ENCODE measurements at regions not wholly inside any gene's neighbourhood (a gene's known extent, or its start where the extent isn't known, plus 50 kb on each side); places are given as distances from the start of the nearest gene placed in this dataset.
"Not testable (repeated sequence)": the region's sequence is repeated elsewhere in the genome, so short reads cannot be mapped to it uniquely, and the experiment has no call there.

DNA sequence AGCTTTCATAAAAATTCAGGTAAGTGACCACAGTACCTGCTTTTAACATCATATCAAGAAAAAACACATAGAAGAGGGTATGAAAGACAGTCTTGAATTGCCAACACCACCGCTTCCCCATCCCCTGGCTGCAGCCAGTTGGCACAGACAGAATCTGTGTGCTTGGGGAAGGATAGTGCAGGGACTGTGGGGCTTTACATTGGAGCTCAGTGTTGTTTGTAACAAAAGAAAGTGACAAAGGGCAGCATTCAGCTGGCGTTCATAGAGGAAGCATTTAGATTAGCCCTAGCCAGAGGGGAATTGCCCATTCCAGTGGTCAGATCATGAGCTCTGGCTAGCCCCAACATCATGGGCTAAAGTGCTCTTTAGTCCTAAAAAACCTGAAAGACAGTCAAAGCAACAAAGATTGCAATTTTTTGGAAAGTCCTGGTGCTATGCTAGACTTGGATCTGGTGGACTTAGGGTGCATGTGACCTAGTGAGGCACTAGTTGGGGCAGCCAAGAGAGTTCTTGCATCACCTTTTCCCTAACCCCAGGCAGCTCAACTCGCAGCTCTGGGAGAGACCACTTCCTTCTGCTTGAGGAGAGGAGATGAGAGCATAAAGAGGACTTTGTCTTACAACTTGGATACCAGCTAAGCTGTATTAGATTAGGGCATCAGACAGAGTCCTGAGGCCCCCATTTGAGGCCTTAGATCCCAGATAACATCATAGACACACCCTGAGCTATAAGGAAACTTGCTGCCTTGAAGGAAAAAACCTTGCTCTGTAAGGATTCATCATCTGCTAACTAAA lies 1602.4 kb upstream of the ADGRL3 start:
- DNase-seq (ENCODE audit: low spot score): no peak

DNA sequence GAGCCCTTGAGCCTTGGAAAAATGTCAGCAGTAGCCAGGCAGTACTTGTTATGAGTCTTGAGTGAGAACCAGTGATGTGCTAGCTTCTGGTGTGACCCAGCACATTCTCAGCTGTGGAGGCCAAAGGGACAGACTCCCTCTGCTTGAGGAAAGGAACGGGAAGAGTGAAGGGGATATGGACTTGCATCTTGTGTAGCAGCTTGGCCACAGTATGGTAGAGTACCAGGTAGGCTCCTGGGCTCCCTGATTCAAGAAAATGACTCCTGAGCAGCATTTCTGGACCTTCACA lies 1601.9 kb upstream of the ADGRL3 start:
- DNase-seq (ENCODE audit: low spot score): no peak

DNA sequence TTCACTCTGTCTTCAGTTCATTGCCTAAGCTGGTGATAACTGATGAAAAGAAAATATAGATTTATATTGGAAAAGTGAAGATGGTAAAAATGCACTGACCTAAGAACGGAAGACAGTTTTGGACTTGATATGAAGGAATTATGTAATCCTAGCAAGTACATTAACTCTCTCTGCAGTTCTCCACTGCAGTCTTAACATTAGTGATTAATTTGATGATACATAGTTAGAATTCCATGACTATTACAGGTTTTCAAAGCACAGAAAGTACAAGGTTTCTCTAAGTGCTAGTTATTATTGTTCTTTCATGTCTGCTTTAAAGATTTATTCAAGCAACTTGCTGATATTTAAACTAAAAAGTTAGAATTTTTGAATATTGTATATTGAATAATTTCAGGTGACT lies 1591.7 kb upstream of the ADGRL3 start:
- DNase-seq (ENCODE audit: low spot score): no peak

DNA sequence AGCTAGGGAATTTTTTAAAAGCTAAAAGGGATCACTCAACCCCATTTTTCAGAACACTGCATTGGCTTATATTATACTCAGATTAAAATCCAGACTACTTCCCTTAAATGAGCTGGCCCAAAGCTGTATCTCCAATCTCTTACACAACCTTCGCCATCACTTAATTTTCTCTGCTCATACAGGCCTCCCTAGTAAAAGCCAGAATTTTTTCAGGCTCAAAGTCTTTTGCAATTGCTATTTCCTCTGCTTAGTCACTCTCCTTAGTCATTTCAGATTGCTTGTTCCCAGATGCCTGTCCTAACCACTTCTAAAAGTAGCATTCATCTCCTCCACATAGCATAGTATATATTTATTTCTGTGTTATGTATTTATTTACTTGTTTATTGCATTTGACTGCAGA lies 1587.9 kb upstream of the ADGRL3 start:
- no peak for DNase-seq (ENCODE audit: low spot score)

DNA sequence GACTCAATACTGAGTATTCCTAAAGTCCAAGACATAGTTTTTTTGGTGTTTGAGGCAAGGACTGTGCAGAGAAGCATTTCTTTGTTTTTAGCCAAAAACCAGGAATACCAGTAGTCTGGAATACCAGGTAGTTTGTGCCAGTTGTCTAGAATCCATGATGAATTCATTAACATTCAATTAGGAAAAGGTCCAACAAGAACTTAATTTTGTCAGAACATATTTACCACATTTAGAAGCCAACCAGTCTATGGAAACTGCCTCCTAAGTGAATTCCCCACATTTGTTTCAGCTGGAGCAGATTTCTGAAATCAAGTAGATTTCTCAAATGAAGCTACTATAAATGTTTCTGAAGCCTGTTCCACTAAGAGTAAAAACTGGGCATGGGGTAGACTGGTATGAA lies 1584.8 kb upstream of the ADGRL3 start:
- DNase-seq (ENCODE audit: low spot score): no peak

DNA sequence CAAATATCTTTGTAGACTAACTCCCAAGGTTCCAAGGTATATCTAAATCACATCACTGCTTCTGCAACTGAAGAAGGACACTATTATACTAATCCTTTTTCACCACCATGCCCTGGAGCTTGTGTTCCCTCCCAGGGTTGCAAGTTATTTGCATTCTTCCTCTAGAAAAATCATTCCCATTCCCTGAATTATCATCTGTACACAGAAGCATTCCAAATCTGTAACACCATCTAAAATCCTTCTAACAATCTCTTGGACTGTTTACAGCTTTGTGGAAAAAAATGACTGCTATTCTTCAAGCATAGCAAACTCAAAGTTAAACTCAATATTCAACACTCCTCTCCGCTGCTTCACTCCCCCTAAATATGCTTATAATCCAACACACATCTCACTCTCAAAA lies 1570.8 kb upstream of the ADGRL3 start:
- peak; percentile 30 for DNase-seq (ENCODE audit: low spot score)

DNA sequence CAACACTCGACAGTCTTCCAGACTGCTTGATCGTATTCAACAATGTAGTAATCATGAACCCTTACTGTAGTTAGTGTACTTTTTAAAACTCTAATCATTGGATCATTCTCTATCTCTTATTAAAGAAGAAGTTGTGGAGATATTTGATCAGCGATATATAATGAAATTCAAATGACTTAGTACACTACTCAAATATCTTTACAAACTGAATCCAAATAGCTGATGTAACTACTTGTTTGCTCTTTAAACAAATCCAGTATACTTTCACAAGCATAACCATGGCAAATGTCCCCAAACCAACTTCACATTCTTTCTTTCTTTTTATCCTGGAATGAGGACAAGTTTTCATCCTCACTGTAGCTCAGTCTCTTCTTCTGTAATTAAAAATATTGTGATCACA lies 1569.9 kb upstream of the ADGRL3 start:
- no peak for DNase-seq (ENCODE audit: low spot score)

DNA sequence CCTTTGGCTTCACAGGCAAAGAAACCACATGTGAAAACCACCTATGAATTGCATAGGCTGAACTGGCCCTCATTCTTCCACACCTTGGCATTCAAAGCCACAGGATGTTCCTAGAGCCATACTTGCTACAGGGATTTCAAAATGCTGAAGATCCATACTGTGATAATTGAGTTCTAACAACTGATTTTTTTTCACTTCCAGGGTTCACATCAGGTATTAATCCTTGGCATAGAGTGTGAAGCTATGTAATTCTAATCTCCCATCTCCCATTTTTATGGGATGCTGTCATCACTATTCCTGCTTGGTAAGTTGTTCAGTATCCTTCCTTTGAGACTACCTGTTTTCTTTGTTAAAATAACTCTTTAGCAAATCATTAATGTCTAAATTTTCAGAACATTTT lies 1569.2 kb upstream of the ADGRL3 start:
- DNase-seq (ENCODE audit: low spot score): no peak

DNA sequence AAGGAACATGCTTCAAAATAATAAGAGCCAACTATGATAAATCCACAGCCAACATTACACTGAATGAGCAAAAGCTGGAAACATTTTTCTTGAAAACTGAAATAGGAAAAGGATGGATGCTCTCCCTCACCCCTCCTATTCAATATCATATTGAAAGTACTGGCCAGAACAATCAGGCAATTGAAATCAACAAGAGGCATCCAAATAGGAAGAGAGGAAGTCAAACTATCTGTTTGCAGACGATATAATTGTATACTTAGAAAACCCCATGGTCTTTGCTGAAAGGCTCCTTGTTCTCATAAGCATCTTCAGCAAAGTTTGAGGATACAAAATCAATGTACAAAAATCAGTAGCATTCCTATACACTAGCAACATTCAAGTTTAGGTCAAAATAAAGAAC lies 1562.5 kb upstream of the ADGRL3 start:
- no peak for DNase-seq (ENCODE audit: low spot score)

DNA sequence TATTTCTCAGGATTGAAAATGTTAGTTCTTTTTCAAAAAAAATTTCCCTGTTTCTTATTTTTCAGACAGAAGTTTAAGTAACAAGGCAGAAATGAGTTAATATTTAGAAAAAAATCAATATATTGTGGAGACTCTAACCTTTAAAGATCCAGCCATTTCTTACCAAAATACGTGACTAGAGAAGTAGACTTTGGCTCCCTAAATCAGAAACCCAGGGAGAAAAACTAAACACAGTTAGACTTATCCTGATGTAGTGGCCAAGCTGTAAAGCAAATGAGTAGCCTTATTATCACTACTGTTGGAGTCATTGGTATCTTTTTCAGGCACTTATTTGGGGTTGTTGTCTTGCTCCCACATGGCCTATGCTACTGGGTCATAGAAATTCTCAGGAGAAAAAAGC lies 1556.4 kb upstream of the ADGRL3 start:
- DNase-seq (ENCODE audit: low spot score): no peak

DNA sequence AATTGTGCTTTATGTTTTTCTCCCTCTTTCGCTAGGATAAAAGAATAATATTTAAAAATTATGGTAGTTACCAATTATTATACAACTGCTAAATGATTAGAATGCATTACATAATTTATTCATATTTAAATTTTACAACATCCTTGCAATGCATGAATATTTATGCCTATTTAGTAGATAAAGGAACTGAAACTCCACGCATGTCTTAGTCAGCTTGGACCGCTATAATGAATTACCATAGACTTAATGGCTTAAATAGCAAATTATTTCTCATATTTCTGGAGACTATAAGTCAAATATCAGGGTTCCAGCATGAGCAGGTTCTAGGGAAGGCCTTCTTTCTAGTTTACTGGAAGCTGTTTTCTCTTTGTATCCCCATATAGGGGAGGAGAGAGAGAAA lies 1555.4 kb upstream of the ADGRL3 start:
- DNase-seq (ENCODE audit: low spot score): no peak

DNA sequence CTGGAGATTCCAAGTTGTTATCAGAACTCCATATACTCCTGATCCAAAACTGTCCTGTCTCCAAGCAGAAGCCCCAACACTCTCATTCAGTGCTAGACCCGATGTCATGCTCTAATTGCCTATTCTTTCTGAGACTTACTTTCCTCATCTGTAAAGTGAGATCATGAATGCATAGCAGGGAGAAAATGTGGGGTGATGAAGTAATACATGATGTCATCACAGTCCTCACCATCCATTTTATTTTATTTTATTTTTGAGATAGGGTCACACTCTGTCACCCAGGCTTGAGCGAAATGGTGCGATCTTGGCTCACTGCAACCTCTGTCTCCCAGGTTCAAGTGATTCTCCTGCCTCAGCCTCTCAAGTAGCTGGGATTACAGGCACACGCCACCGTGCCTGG lies 1554.0 kb upstream of the ADGRL3 start:
- no peak for DNase-seq (ENCODE audit: low spot score)

DNA sequence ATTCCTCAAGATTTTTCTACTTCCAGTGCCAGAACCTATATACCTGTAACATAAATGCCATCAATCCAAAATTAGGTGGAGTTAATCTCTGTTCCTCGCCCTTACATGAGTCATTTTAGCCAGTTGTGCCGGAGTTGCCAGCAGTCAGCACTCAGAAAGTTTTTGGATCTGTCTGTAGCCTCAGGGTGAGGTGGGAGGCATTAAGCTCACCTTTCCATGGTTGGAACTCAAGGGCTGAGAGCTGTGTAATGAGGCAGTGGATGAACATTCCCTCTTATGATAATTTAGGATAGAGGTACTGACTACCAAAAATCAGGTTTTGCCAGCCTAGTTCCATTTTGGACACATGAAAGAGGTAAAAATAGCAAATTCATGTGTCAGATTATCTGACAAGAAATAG lies 1553.1 kb upstream of the ADGRL3 start:
- no peak for DNase-seq (ENCODE audit: low spot score)

DNA sequence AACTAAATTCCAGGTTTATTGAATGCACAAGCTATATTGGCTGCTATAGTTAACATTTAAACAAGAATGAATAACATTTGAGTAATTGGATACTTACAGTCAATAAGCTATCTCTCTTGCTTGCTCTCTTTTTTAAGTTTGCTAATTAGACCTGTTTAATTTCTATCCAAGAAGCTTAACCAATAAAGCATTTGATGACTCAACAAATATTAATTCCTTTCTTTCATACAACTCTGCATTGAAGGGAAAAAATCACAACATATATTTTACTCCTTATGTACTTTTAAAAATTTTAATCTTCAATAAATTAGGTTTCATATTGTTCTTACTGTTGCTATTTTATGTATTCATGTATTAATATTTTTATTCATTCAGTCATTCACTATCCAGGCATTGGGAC lies 1552.6 kb upstream of the ADGRL3 start:
- no peak for DNase-seq (ENCODE audit: low spot score)

DNA sequence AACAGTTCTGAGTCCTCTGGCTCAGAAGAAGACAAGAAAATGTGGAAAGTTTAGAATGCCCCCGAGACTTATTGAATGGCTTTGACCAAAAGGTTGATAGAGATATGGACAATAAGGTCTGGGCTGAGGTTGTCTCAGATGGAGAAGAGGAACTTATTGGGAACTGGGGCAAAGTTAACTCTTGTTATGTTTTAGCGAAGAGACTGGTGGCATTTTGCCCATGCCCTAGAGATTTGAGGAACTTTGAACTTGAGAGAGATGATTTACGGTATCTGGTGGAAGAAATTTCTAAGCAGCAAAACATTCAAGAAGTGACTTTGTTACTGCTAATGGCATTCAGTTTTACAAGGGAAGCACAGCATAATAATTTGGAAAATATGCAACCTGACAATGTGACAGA lies 1549.3 kb upstream of the ADGRL3 start:
- no peak for DNase-seq (ENCODE audit: low spot score)

DNA sequence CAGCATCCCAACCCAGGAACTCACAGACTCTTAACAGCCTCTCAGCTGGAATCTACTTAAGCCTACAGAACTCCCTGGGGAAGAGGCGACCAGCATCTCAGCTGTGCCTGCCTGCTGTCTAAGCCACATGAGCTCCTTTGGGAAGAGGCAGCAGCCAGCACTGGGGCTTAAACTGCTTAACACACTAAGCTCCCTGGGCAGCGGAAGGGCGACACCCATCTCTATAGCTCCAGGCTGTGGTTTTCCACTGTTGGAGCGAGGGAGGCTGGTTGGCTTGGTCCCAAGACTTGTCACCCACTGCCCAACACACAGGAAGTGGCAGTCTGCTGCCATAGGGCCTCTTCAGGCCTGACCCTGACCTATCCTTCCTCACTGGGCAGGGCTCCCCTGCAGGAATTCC lies 1544.1 kb upstream of the ADGRL3 start:
- DNase-seq (ENCODE audit: low spot score): peak; percentile 26

DNA sequence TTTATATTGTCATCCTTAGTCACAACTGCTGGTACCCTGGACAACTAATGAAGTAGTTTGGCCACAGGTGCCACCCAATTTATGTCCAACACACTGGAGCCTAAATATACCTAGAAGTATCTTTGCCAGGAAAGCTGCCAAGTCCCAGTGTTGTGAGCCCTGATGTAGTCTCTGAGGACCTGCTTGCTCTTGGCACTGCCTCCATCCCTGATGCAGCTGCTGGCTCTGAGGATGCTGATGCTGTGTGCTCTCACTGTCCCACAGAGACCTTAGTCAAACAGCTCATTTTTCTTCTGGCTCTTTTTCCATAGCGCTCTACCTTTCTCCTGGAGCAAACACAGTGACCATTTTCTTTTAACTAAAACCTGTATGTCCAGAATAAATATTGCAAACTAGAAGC lies 1535.4 kb upstream of the ADGRL3 start:
- DNase-seq (ENCODE audit: low spot score): no peak

DNA sequence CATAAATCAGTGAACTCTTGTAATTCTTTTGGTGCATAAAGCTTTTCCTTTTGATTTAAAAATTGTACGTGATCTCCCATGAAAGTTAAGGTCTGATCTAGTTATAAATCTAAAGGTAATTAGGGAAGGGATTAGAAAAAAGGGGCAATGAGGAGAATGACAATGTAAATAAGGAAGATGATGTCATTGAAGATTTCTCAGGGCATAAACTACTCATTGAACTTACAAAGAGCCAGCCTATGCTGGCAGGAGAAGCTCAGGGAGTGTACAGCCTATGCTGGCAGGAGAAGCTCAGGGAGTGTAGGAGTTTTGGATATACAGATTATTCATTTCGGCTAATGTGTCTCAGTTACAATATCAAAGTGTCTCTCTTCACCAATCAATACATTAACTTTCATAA lies 1533.5 kb upstream of the ADGRL3 start:
- DNase-seq (ENCODE audit: low spot score): no peak

DNA sequence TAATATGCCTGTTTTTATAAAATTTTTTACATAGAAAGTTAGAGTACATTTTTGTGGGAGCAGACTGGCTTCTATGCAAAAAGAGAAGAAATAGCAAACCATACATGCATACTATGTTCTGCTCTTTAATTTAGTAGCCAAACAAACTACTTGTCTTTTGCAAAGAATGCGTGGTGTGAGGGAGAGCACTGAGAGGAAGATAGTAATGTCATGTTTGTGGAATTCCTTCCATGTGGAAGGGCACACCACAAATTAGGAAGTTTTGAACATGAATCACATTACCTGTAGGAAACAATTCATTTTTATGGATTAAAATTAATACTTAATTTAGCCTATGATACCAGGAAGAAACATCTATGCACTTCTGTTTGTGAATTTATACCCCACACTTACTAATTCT lies 1529.1 kb upstream of the ADGRL3 start:
- DNase-seq (ENCODE audit: low spot score): no peak

DNA sequence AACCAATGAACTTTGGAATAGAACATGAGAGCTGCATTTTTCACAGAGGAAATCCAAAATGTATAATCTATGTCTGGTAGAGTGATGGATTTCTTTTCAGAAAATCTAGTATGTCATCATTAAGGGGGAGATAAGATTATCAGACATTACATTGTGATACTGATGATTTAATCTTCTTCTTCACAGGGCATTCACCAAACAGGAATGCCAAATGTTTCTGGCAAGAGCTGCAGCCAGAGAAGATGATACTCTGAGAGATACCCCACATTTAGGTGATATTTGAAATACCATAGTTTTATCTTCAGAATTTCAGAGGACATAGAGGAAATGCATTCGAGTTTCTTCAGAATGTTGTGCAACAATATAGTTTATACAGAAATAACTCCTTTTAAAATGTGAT lies 1523.7 kb upstream of the ADGRL3 start:
- no peak for DNase-seq (ENCODE audit: low spot score)

DNA sequence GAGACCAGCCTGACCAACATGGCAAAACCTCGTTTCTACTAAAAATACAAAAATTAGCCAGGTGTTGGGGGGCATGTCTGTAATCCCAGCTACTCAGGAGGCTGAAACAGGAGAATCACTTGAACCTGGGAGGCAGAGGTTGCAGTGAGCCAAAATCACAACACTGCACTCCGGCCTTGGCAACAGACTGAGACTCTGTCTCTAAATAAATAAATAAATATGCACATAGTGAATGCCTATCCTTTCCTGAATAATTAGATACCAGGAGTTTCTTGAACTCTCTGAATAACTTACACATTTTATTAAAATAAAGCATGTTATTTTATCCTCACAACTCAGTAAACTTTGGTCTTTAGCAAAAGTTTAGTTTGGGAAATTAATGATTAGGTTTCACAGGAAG lies 1523.1 kb upstream of the ADGRL3 start:
- not testable (repeated sequence) for DNase-seq (ENCODE audit: low spot score)

DNA sequence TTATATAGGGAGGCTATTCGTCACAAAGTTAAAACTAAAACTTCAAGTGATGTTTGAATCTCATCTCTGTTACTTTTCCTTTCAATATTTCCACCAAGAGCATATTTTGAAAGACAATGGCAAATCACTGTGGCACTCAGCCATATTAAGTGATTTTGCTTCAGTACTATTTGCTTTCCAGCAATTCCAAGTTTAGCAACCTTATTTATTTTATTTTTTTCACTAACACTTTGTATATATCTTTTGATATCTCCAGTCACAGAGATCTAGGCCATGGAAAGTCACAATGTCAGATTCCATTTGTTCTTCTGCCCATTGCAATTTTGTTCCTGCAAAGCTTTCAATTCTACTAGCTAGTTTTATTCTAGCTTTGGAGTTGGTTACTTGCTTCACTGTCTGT lies 1514.5 kb upstream of the ADGRL3 start:
- DNase-seq (ENCODE audit: low spot score): no peak

DNA sequence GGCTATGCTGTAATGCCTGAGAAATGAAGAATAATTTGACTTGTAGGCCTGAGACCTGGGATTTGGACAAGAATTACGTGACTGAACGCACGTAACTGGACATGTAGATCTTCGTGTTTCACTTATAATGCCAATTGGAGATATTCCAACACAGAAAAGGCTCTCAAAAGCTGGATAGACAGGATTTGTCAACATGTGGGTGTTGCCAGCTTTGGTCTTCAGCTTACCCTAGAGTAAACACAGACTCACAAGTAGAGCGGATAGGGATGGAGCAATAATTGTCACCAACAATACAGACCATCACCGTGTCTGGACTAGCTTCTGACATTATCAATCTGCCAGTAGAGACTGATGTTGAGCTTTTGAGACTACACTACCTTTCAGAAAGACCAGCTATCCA lies 1511.0 kb upstream of the ADGRL3 start:
- DNase-seq (ENCODE audit: low spot score): no peak

DNA sequence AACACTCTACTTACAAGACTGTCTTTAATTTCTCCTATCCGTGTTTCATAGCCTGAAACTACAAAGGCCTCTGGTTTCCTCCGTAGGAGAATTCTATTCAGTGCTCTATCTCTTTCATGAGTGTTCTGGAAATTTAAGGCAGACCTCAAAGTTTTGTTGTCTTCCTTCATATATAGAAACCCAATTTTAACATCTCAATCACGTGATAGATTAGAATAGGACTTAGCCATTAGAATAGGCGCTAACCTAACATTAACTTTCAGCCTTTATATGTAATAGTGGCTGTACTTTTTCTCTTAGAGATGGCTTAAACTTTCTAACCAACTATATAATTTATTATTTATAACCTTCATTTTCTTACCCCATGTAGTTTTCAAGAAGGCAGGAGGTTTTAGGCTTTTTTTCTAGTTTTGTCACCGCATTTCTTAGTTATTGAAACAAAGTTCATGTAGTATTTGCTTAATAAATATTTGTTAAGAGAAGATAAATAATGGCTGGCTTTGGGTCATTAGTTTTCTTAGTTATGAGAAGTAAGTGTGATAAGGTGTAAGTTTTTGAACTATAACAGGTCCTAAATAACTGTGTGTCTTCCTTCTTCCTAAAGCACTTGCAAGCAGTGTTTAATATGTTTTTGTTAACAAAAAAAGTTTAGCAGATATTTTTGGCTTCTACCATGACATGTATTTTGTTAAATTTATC lies 1504.6 kb upstream of the ADGRL3 start:
- no peak for DNase-seq (ENCODE audit: low spot score)
